ENCODE measurements at regions not wholly inside any gene's neighbourhood (a gene's known extent, or its start where the extent isn't known, plus 50 kb on each side); places are given as distances from the start of the nearest gene placed in this dataset.

DNA sequence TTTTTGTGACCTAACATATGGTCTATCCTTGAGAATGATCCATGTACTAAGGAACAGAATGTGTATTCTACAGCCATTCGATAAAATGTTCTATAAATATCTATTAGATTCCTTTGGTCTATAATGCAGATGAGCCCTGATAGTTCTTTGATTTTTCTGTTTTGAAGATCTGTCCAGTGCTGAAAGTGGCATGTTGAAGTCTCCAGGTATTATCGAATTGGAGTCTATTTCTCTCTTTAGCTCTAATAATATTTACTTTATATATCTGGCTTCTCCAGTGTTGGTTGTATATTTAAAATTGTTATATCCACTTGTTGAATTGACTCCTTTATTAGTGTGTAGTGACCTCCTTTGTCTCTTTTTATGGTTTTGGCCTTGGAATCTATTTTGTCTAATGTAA lies 377.9 kb downstream of the ARL6IP6 start:
- TF ChIP-seq, protein P1, sequence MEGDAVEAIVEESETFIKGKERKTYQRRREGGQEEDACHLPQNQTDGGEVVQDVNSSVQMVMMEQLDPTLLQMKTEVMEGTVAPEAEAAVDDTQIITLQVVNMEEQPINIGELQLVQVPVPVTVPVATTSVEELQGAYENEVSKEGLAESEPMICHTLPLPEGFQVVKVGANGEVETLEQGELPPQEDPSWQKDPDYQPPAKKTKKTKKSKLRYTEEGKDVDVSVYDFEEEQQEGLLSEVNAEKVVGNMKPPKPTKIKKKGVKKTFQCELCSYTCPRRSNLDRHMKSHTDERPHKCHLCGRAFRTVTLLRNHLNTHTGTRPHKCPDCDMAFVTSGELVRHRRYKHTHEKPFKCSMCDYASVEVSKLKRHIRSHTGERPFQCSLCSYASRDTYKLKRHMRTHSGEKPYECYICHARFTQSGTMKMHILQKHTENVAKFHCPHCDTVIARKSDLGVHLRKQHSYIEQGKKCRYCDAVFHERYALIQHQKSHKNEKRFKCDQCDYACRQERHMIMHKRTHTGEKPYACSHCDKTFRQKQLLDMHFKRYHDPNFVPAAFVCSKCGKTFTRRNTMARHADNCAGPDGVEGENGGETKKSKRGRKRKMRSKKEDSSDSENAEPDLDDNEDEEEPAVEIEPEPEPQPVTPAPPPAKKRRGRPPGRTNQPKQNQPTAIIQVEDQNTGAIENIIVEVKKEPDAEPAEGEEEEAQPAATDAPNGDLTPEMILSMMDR (conservative IDR thresholded peaks at IDR 0.05 in 1 of 2, IDR thresholded peaks at IDR 0.05 in 1 of 2; ENCODE audit: extremely low read depth in 1 of 2, insufficient read depth in 1 of 2, low read depth in 1 of 2, low read length in 2 of 2): no peak
- TF ChIP-seq EZH2 (IDR thresholded peaks at IDR 0.05; ENCODE audit: borderline replicate concordance, low read length): no peak

Measured in mammary epithelial cell (primary cell).